ENCODE measurements at regions not wholly inside any gene's neighbourhood (a gene's known extent, or its start where the extent isn't known, plus 50 kb on each side); places are given as distances from the start of the nearest gene placed in this dataset.

GRCh38 chr4:126265888-126266287 lies 951.1 kb downstream of the FAT4 start:
- no peak for DNase-seq
- no peak for ATAC-seq (ENCODE audit: poor library complexity)
- intact Hi-C loops (cut with DNase I) = no loop called here

- intact Hi-C loops (cut with DNase I) = no loop called here
- DNase-seq = no peak
- no peak for ATAC-seq (ENCODE audit: poor library complexity)
Observed at GRCh38 chr4:126267689-126268088, 952.9 kb downstream of the FAT4 start.

- no peak for DNase-seq
- intact Hi-C loops (cut with DNase I) = no loop called here
Observed at GRCh38 chr4:126268106-126268505, 953.4 kb downstream of the FAT4 start.

GRCh38 chr4:126269106-126269505 lies 954.4 kb downstream of the FAT4 start:
- DNase-seq (peak; percentile 53), ATAC-seq (ENCODE audit: poor library complexity) (peak; percentile 97)
- intact Hi-C loops (cut with DNase I) = no loop called here

More at GRCh38 chr4:126268106-126268505, 953.4 kb downstream of the FAT4 start:
- no peak for ATAC-seq (ENCODE audit: poor library complexity)

GRCh38 chr4:126271292-126271691 lies 956.5 kb downstream of the FAT4 start:
- DNase-seq = no peak
- ATAC-seq (ENCODE audit: poor library complexity) = no peak
- intact Hi-C loops (cut with DNase I) = no loop called here

- DNase-seq (no peak), ATAC-seq (ENCODE audit: poor library complexity) (no peak)
- intact Hi-C loops (cut with DNase I) = no loop called here
Observed at GRCh38 chr4:126273746-126274145, 959.0 kb downstream of the FAT4 start.

GRCh38 chr4:126291886-126292285 lies 977.1 kb downstream of the FAT4 start:
- ATAC-seq (ENCODE audit: poor library complexity) (peak; percentile 75), DNase-seq (no peak)
- intact Hi-C loops (cut with DNase I) = no loop called here

- ATAC-seq (ENCODE audit: poor library complexity) = no peak
- intact Hi-C loops (cut with DNase I) = no loop called here
- DNase-seq = no peak
Observed at GRCh38 chr4:126298271-126298670, 983.5 kb downstream of the FAT4 start.

- intact Hi-C loops (cut with DNase I) = no loop called here
- ATAC-seq (ENCODE audit: poor library complexity) (peak; percentile 95), DNase-seq (no peak)
Observed at GRCh38 chr4:126306152-126306869, 991.6 kb downstream of the FAT4 start.

GRCh38 chr4:126318376-126318775 lies 1003.6 kb downstream of the FAT4 start:
- no peak for DNase-seq
- ATAC-seq (ENCODE audit: poor library complexity) = no peak
- intact Hi-C loops (cut with DNase I) = no loop called here

- ATAC-seq (ENCODE audit: poor library complexity) (no peak), DNase-seq (no peak)
- intact Hi-C loops (cut with DNase I) = no loop called here
Observed at GRCh38 chr4:126328914-126329313, 1014.2 kb downstream of the FAT4 start.

- no peak for DNase-seq
- peak; percentile 73 for ATAC-seq (ENCODE audit: poor library complexity)
- intact Hi-C loops (cut with DNase I) = no loop called here
Observed at GRCh38 chr4:126338548-126338947, 1023.8 kb downstream of the FAT4 start.

GRCh38 chr4:126341927-126342326 lies 1027.2 kb downstream of the FAT4 start:
- no peak for DNase-seq

GRCh38 chr4:126344472-126344871 lies 1029.7 kb downstream of the FAT4 start:
- intact Hi-C loops (cut with DNase I) = no loop called here
- DNase-seq = no peak

More at GRCh38 chr4:126341927-126342326, 1027.2 kb downstream of the FAT4 start:
- peak; percentile 46 for ATAC-seq (ENCODE audit: poor library complexity)
- intact Hi-C loops (cut with DNase I) = no loop called here

GRCh38 chr4:126346654-126347053 lies 1031.9 kb downstream of the FAT4 start:
- no peak for DNase-seq
- intact Hi-C loops (cut with DNase I) = no loop called here
- ATAC-seq (ENCODE audit: poor library complexity) = no peak

More at GRCh38 chr4:126344472-126344871, 1029.7 kb downstream of the FAT4 start:
- no peak for ATAC-seq (ENCODE audit: poor library complexity)

- ATAC-seq (ENCODE audit: poor library complexity) = no peak
- intact Hi-C loops (cut with DNase I) = no loop called here
Observed at GRCh38 chr4:126354784-126355183, 1040.0 kb downstream of the FAT4 start.

GRCh38 chr4:126358041-126358440 lies 1043.3 kb downstream of the FAT4 start:
- ATAC-seq (ENCODE audit: poor library complexity) (no peak), DNase-seq (no peak)
- intact Hi-C loops (cut with DNase I) = no loop called here

More at GRCh38 chr4:126354784-126355183, 1040.0 kb downstream of the FAT4 start:
- DNase-seq = no peak

GRCh38 chr4:126361287-126361686 lies 1046.5 kb downstream of the FAT4 start:
- DNase-seq (no peak), ATAC-seq (ENCODE audit: poor library complexity) (no peak)
- intact Hi-C loops (cut with DNase I) = no loop called here

- DNase-seq (no peak), ATAC-seq (ENCODE audit: poor library complexity) (no peak)
- intact Hi-C loops (cut with DNase I) = no loop called here
Observed at GRCh38 chr4:126364311-126364911, 1049.7 kb downstream of the FAT4 start.

- DNase-seq (no peak), ATAC-seq (ENCODE audit: poor library complexity) (no peak)
- intact Hi-C loops (cut with DNase I) = no loop called here
Observed at GRCh38 chr4:126369076-126369475, 1054.3 kb downstream of the FAT4 start.

Data from Right ventricle myocardium superior (tissue), 1 donor.